Breast epithelium (tissue), 3 donors: ENCODE measurements at regions not wholly inside any gene's neighbourhood (a gene's known extent, or its start where the extent isn't known, plus 50 kb on each side); places are given as distances from the start of the nearest gene placed in this dataset.

Experiments used
- POLR2A ChIP-seq: fragments of 450-650 bp; IDR thresholded peaks from one replicate; pipeline ENCODE4 v1.6.1; 2016; ENCODE audit warnings: antibody characterized with exemption, mild to moderate bottlenecking, moderate library complexity
- POLR2AphosphoS5 ChIP-seq, 3 donors: sonication (generic); formaldehyde crosslinking; IDR thresholded peaks; one replicate each; pipeline ENCODE4 v1.6.1; 2017; ENCODE audit warnings: antibody characterized with exemption in 3 of 3
- TF ChIP-seq, protein P1 (sequence below), 3 donors: fragments of 450-650 bp; IDR thresholded peaks; one replicate each; pipeline ENCODE4 v1.5.1; 2016 to 2017; ENCODE audit warnings: antibody characterized with exemption in 3 of 3, mild to moderate bottlenecking in 3 of 3, moderate library complexity in 3 of 3

DNA sequence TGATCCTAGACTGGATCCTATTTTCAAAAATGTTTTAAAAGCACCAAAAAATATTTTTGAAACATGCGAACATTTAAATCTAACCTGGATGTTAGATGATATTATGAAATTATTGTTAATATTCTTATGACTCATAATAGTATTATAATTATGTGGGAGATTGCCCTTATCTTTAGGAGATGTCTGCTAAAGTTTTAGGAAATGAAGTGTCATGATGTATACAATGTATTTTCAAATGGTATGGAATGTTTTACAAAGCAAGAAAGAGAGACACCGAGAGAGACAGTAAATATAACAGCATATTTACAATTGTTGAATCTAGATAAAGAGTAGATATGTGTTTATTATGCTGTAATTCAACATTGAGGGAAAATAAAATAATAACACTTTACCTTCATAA lies 455.9 kb downstream of the ACTL7B start:
- TF ChIP-seq POLR2AphosphoS5 (IDR thresholded peaks at IDR 0.05) (no peak), POLR2A (no peak)
- TF ChIP-seq, protein P1, sequence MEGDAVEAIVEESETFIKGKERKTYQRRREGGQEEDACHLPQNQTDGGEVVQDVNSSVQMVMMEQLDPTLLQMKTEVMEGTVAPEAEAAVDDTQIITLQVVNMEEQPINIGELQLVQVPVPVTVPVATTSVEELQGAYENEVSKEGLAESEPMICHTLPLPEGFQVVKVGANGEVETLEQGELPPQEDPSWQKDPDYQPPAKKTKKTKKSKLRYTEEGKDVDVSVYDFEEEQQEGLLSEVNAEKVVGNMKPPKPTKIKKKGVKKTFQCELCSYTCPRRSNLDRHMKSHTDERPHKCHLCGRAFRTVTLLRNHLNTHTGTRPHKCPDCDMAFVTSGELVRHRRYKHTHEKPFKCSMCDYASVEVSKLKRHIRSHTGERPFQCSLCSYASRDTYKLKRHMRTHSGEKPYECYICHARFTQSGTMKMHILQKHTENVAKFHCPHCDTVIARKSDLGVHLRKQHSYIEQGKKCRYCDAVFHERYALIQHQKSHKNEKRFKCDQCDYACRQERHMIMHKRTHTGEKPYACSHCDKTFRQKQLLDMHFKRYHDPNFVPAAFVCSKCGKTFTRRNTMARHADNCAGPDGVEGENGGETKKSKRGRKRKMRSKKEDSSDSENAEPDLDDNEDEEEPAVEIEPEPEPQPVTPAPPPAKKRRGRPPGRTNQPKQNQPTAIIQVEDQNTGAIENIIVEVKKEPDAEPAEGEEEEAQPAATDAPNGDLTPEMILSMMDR (IDR thresholded peaks at IDR 0.05), result no peak
